ENCODE measurements at regions not wholly inside any gene's neighbourhood (a gene's known extent, or its start where the extent isn't known, plus 50 kb on each side); places are given as distances from the start of the nearest gene placed in this dataset.
"Not testable (repeated sequence)": the region's sequence is repeated elsewhere in the genome, so short reads cannot be mapped to it uniquely, and the experiment has no call there.

GRCh38 chr9:71303351-71303750 lies 181.9 kb upstream of the TRPM3 start:
- H3K4me1 Mint-ChIP-seq: no peaks in the 10 kb centered on the region
- no peak for ATAC-seq (ENCODE audit: low read depth)
- POLR2A ChIA-PET: no interaction called here
- H3K27ac Mint-ChIP-seq: no peak overlapping the region
- H3K9me3 Mint-ChIP-seq: no peaks in the 10 kb centered on the region
- H3K36me3 Mint-ChIP-seq: no peaks in the 10 kb centered on the region
- DNase-seq: no peak
- no peak overlapping the region for H3K4me3 Mint-ChIP-seq
- no peaks in the 10 kb centered on the region for H3K27me3 Mint-ChIP-seq

GRCh38 chr9:71302776-71303175 lies 181.4 kb upstream of the TRPM3 start:
- no peak overlapping the region for H3K4me3 Mint-ChIP-seq
- ATAC-seq (ENCODE audit: low read depth): no peak
- peaks cover 1% of the 10 kb centered on the region for H3K27me3 Mint-ChIP-seq
- POLR2A ChIA-PET: no interaction called here
- H3K36me3 Mint-ChIP-seq: no peaks in the 10 kb centered on the region
- no peak overlapping the region for H3K27ac Mint-ChIP-seq
- H3K4me1 Mint-ChIP-seq: no peaks in the 10 kb centered on the region
- no peaks in the 10 kb centered on the region for H3K9me3 Mint-ChIP-seq
- no peak for DNase-seq

- ATAC-seq (ENCODE audit: low read depth): no peak
- Mint-ChIP-seq H3K4me3 (no peak overlapping the region), H3K36me3 (no peaks in the 10 kb centered on the region), H3K4me1 (no peaks in the 10 kb centered on the region), H3K9me3 (no peaks in the 10 kb centered on the region), H3K27me3 (peaks cover 11% of the 10 kb centered on the region), H3K27ac (no peak overlapping the region)
- POLR2A ChIA-PET: no interaction called here
- DNase-seq: no peak
Observed at GRCh38 chr9:71295928-71296327, 174.5 kb upstream of the TRPM3 start.

- no peaks in the 10 kb centered on the region for H3K4me1 Mint-ChIP-seq
- H3K4me3 Mint-ChIP-seq: no peak overlapping the region
- H3K27me3 Mint-ChIP-seq: peaks cover 11% of the 10 kb centered on the region
- no peak for ATAC-seq (ENCODE audit: low read depth)
- POLR2A ChIA-PET: no interaction called here
- no peak overlapping the region for H3K27ac Mint-ChIP-seq
- no peak for DNase-seq
- no peaks in the 10 kb centered on the region for H3K36me3 Mint-ChIP-seq
- H3K9me3 Mint-ChIP-seq: no peaks in the 10 kb centered on the region
Observed at GRCh38 chr9:71286146-71286545, 164.7 kb upstream of the TRPM3 start.

GRCh38 chr9:71285191-71285656 lies 163.8 kb upstream of the TRPM3 start:
- no peaks in the 10 kb centered on the region for H3K36me3 Mint-ChIP-seq
- POLR2A ChIA-PET: no interaction called here
- no peak overlapping the region for H3K27ac Mint-ChIP-seq
- DNase-seq (no peak), ATAC-seq (ENCODE audit: low read depth) (peak; percentile 42)
- H3K4me3 Mint-ChIP-seq: no peak overlapping the region
- no peaks in the 10 kb centered on the region for H3K4me1 Mint-ChIP-seq
- no peaks in the 10 kb centered on the region for H3K9me3 Mint-ChIP-seq
- H3K27me3 Mint-ChIP-seq: peaks cover 6% of the 10 kb centered on the region

GRCh38 chr9:71282116-71282515 lies 160.7 kb upstream of the TRPM3 start:
- ATAC-seq (ENCODE audit: low read depth); POLR2A ChIA-PET; H3K4me1 Mint-ChIP-seq; H3K27ac Mint-ChIP-seq; H3K36me3 Mint-ChIP-seq; H3K9me3 Mint-ChIP-seq; DNase-seq; H3K4me3 Mint-ChIP-seq; H3K27me3 Mint-ChIP-seq: not testable (repeated sequence)

- ATAC-seq (ENCODE audit: low read depth) (no peak), DNase-seq (no peak)
- H3K36me3 Mint-ChIP-seq: no peaks in the 10 kb centered on the region
- POLR2A ChIA-PET: no interaction called here
- H3K9me3 Mint-ChIP-seq: no peaks in the 10 kb centered on the region
- H3K4me3 Mint-ChIP-seq: no peak overlapping the region
- no peak overlapping the region for H3K27ac Mint-ChIP-seq
- H3K4me1 Mint-ChIP-seq: no peaks in the 10 kb centered on the region
- H3K27me3 Mint-ChIP-seq: peaks cover 13% of the 10 kb centered on the region
Observed at GRCh38 chr9:71279151-71279739, 157.8 kb upstream of the TRPM3 start.

- no peaks in the 10 kb centered on the region for H3K4me1 Mint-ChIP-seq
- H3K36me3 Mint-ChIP-seq: no peaks in the 10 kb centered on the region
- no peak overlapping the region for H3K27ac Mint-ChIP-seq
Observed at GRCh38 chr9:71273613-71274012, 152.2 kb upstream of the TRPM3 start.

GRCh38 chr9:71271602-71272001 lies 150.2 kb upstream of the TRPM3 start:
- Mint-ChIP-seq H3K4me1 (no peaks in the 10 kb centered on the region), H3K36me3 (no peaks in the 10 kb centered on the region), H3K4me3 (no peak overlapping the region), H3K27ac (no peak overlapping the region), H3K27me3 (peaks cover 9% of the 10 kb centered on the region), H3K9me3 (no peaks in the 10 kb centered on the region)
- ATAC-seq (ENCODE audit: low read depth) (no peak), DNase-seq (no peak)
- POLR2A ChIA-PET: no interaction called here

More at GRCh38 chr9:71273613-71274012, 152.2 kb upstream of the TRPM3 start:
- no peak for ATAC-seq (ENCODE audit: low read depth)
- H3K4me3 Mint-ChIP-seq: no peak overlapping the region
- no peaks in the 10 kb centered on the region for H3K9me3 Mint-ChIP-seq
- no peak for DNase-seq
- POLR2A ChIA-PET: no interaction called here
- H3K27me3 Mint-ChIP-seq: peaks cover 12% of the 10 kb centered on the region

- no peak overlapping the region for H3K27ac Mint-ChIP-seq
- H3K27me3 Mint-ChIP-seq: peaks cover 4% of the 10 kb centered on the region
- H3K9me3 Mint-ChIP-seq: no peaks in the 10 kb centered on the region
- ATAC-seq (ENCODE audit: low read depth) (no peak), DNase-seq (no peak)
- no peaks in the 10 kb centered on the region for H3K36me3 Mint-ChIP-seq
- POLR2A ChIA-PET: no interaction called here
- no peaks in the 10 kb centered on the region for H3K4me1 Mint-ChIP-seq
- no peak overlapping the region for H3K4me3 Mint-ChIP-seq
Observed at GRCh38 chr9:71270554-71270953, 149.1 kb upstream of the TRPM3 start.

- POLR2A ChIA-PET: no interaction called here
- peaks cover 4% of the 10 kb centered on the region for H3K27me3 Mint-ChIP-seq
- ATAC-seq (ENCODE audit: low read depth) (no peak), DNase-seq (no peak)
- H3K4me1 Mint-ChIP-seq: no peaks in the 10 kb centered on the region
- H3K36me3 Mint-ChIP-seq: no peaks in the 10 kb centered on the region
- H3K27ac Mint-ChIP-seq: no peak overlapping the region
- H3K9me3 Mint-ChIP-seq: no peaks in the 10 kb centered on the region
- H3K4me3 Mint-ChIP-seq: no peak overlapping the region
Observed at GRCh38 chr9:71269859-71270258, 148.4 kb upstream of the TRPM3 start.

GRCh38 chr9:71268871-71269635 lies 147.6 kb upstream of the TRPM3 start:
- no peaks in the 10 kb centered on the region for H3K36me3 Mint-ChIP-seq
- no peaks in the 10 kb centered on the region for H3K4me1 Mint-ChIP-seq
- H3K4me3 Mint-ChIP-seq: no peak overlapping the region
- H3K27ac Mint-ChIP-seq: no peak overlapping the region
- POLR2A ChIA-PET: no interaction called here
- H3K27me3 Mint-ChIP-seq: peaks cover 4% of the 10 kb centered on the region
- H3K9me3 Mint-ChIP-seq: no peaks in the 10 kb centered on the region
- DNase-seq (no peak), ATAC-seq (ENCODE audit: low read depth) (no peak)

GRCh38 chr9:71263451-71263850 lies 142.0 kb upstream of the TRPM3 start:
- H3K4me1 Mint-ChIP-seq: no peaks in the 10 kb centered on the region
- ATAC-seq (ENCODE audit: low read depth) (no peak), DNase-seq (no peak)
- H3K27ac Mint-ChIP-seq: no peak overlapping the region
- H3K4me3 Mint-ChIP-seq: no peak overlapping the region
- H3K36me3 Mint-ChIP-seq: no peaks in the 10 kb centered on the region
- peaks cover 1% of the 10 kb centered on the region for H3K9me3 Mint-ChIP-seq
- POLR2A ChIA-PET: no interaction called here
- H3K27me3 Mint-ChIP-seq: no peaks in the 10 kb centered on the region

- POLR2A ChIA-PET: not testable (repeated sequence)
Observed at GRCh38 chr9:71260419-71260818, 139.0 kb upstream of the TRPM3 start.

More at GRCh38 chr9:71260419-71260818, 139.0 kb upstream of the TRPM3 start:
- H3K27ac Mint-ChIP-seq; H3K4me3 Mint-ChIP-seq; H3K4me1 Mint-ChIP-seq; H3K27me3 Mint-ChIP-seq; DNase-seq; H3K9me3 Mint-ChIP-seq; ATAC-seq (ENCODE audit: low read depth); H3K36me3 Mint-ChIP-seq: not testable (repeated sequence)
